BJ (cell line): ENCODE measurements at regions not wholly inside any gene's neighbourhood (a gene's known extent, or its start where the extent isn't known, plus 50 kb on each side); places are given as distances from the start of the nearest gene placed in this dataset.

Source experiments
- CTCF ChIA-PET: fragments of 350-600 bp; formaldehyde crosslinking; extraction: SDS; loops from one replicate; lab custom pipeline; 2021; ENCODE audit warnings: antibody characterized with exemption, inconsistent platforms; lab: Yijun Ruan, JAX
- POLR2A ChIA-PET: fragments of 300-600 bp; sonication (Branson Sonifier 250); formaldehyde crosslinking; extraction: SDS; loops from one replicate; lab custom pipeline; 2021; ENCODE audit warnings: antibody characterized with exemption; lab: Charles Lee
- DNase-seq: peaks from one replicate; pipeline ENCODE4 v3.0.0-alpha.2; 2011; ENCODE audit warnings: low read depth
- H3K27me3 ChIP-seq: 2 replicates; pipeline ENCODE4 v1.6.0; 2011; ENCODE audit warnings: low read length; ENCODE audit not compliant: control insufficient read depth, insufficient read depth
- H3K36me3 ChIP-seq: 2 replicates; pipeline ENCODE4 v1.5.1; 2011; ENCODE audit warnings: low read length; ENCODE audit not compliant: control insufficient read depth, insufficient read depth
- H3K4me3 ChIP-seq: 2 replicates; pipeline ENCODE4 v1.5.1; 2011; ENCODE audit warnings: low read depth, mild to moderate bottlenecking, control low read depth, low read length
- CTCF ChIP-seq: IDR thresholded peaks from 2 replicates; pipeline ENCODE4 v1.5.1; 2011; ENCODE audit warnings: low read depth, mild to moderate bottlenecking, control low read depth, inconsistent platforms, low read length, moderate library complexity; ENCODE audit not compliant: insufficient read depth

DNA sequence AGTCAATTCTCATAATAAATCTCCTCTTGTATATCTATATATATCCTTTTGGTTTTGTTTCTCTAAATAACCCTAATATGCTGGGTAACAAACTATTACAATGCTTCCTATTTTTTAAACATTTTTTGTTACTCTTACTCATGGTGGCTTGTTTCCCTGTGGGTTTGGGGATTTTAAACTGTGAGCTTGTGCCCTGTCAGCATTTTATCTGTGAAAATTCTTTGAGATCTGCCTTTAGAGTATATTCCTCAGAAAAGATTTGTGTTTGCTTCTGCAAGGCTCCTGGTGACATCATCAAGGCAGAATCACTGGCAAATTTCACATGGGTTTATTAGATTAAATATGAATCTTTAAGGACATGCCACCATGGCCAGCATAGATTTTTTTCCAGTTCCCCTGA is 273.6 kb downstream of the LRFN2 start:
- no peak overlapping the region for H3K4me3 ChIP-seq
- no peak for TF ChIP-seq CTCF
- ChIA-PET POLR2A (no interaction called here), CTCF (interaction anchor here (4.5 kb wide), 1 partner anchor 951 kb away, joined by 18 read pairs; no protein-coding TSS in a partner anchor)
- DNase-seq = no peak
- H3K27me3 ChIP-seq = no peaks in the 10 kb centered on the region
- H3K36me3 ChIP-seq = no peaks in the 10 kb centered on the region

DNA sequence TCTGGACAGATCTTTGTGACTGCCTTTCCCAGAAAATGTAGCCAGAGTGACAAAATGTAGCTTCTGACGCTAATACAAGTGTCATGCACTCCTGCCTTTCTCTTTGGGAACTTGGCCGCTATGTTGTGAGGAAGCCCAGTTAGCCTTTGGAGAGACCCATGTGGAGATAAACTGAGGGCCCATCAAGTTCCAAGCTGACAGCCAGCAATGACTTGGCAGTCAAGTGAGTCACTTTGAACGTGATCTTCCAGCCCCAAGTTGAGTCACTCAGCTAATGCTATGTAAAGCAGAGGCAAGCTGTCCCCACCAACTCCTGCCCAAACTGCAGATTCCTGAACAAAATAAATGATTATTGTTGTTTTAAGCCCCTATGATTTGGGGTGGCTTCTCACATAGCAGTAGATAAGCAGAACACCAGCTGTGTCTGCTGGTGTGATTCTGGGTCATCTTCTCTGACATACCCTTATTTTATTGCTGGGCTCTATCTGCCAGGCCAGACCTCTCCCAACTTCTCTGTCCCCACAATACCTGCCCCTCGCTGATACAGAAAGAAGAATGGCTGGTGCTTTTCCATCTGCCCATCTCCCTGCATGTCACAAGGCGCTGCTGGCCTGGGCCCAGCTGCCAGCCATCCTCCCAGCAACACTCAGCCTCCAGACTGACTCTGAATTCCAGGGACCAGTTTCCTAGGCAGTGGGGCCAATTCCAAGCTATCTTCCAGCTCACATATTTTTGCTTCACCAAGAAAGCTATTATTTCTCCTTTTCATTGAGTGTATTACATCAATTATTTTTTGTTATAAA is 274.8 kb downstream of the LRFN2 start:
- ChIA-PET CTCF (interaction anchor here (1.2 to 4.5 kb wide), 4 partner anchors 11 to 950 kb away, joined by 3 to 18 read pairs (median 4); no protein-coding TSS in a partner anchor), POLR2A (no interaction called here)
- no peak for DNase-seq
- no peak for TF ChIP-seq CTCF
- H3K27me3 ChIP-seq = no peaks in the 10 kb centered on the region; the same call in 1 of the 2 replicates
- no peak overlapping the region for H3K4me3 ChIP-seq
- H3K36me3 ChIP-seq = no peaks in the 10 kb centered on the region

DNA sequence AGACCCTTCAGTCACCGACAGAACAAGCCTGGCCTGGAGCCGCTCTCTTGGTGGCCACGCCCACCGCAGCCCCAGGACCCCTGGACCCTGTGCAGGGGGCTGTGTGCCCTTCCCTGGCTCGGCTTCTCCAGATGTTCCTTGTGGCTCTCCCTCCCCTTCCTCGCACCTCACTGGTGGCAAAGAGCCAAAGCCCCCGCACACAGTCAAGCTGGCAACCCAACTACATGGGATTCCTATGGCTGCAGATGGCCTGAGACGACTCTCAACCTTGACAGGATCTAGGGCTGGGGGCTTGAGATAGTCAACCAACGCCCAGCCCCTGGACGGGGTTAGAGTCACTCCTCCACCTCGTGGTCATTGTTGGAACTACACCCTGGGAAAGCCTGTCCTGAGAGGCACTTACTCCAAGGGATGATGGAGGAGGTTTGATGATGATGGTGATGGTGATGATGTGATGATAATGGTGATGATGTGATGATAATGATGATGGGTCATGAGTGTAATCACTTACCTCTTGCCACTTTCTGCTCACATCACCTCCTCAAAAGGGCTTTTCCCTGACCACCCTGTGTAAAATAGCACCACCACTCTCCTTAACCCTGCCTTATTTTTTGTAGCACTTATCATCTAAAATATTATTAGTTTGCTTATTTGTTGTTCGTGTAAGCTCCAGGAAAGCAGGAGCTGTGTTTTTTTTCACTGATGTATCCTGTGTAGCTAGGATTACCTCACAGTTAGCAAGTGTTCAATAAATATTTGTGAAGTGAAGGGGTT is 278.4 kb downstream of the LRFN2 start:
- Histone ChIP-seq H3K27me3 (no peaks in the 10 kb centered on the region; the same call in none of the 2 replicates), H3K36me3 (no peaks in the 10 kb centered on the region), H3K4me3 (no peak overlapping the region)
- DNase-seq = no peak
- peak; percentile 86 for TF ChIP-seq CTCF
- ChIA-PET CTCF (interaction anchor here (0.6 to 3.3 kb wide), 25 partner anchors 9 to 961 kb away, joined by 3 to 30 read pairs (median 3); no protein-coding TSS in a partner anchor), POLR2A (no interaction called here)

DNA sequence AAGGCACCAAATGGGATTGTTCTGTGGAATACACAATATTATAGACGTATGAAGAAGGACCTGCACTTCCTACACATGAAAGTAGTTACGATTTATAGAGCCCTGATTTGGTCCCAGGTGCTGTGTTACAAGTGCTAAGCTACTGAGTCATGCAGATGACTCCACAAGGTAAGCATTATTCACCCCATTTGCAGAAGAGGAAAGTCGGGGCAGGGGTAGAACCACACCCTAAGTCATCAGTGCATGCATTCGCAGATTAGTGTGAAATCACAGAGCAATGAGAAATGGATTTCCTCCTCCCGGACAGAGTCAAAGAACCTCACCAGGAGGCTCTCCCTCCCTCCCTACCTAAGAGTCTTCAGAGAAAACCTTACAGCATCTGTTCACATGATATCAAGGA is 279.5 kb downstream of the LRFN2 start:
- CTCF ChIA-PET = interaction anchor here (0.8 to 3.3 kb wide), 12 partner anchors 10 to 960 kb away, joined by 3 to 30 read pairs (median 4); no protein-coding TSS in a partner anchor
- Histone ChIP-seq H3K4me3 (no peak overlapping the region), H3K36me3 (no peaks in the 10 kb centered on the region), H3K27me3 (no peaks in the 10 kb centered on the region; the same call in none of the 2 replicates)
- no peak for TF ChIP-seq CTCF
- DNase-seq = no peak
- POLR2A ChIA-PET = no interaction called here

- Histone ChIP-seq H3K27me3 (no peaks in the 10 kb centered on the region; the same call in none of the 2 replicates), H3K36me3 (no peaks in the 10 kb centered on the region), H3K4me3 (no peak overlapping the region)
- TF ChIP-seq CTCF = no peak
- ChIA-PET POLR2A (no interaction called here), CTCF (no interaction called here)
- no peak for DNase-seq
Observed at GRCh38 chr6:40302856-40303454, 284.2 kb downstream of the LRFN2 start.
